Loucy (cell line): ENCODE measurements at regions not wholly inside any gene's neighbourhood (a gene's known extent, or its start where the extent isn't known, plus 50 kb on each side); places are given as distances from the start of the nearest gene placed in this dataset.

Source experiments
- EZH2phosphoT487 ChIP-seq: fragments of 200-600 bp; IDR thresholded peaks from 2 replicates; pipeline ENCODE4 v1.6.1; 2018; ENCODE audit warnings: antibody characterized with exemption, mild to moderate bottlenecking, moderate library complexity, borderline replicate concordance
- TF ChIP-seq, protein P1 (sequence below): fragments of 200-600 bp; sonication (generic); conservative IDR thresholded peaks from 2 replicates; pipeline ENCODE4 v1.5.1; 2014; ENCODE audit warnings: mild to moderate bottlenecking, antibody characterized with exemption, low read length

DNA sequence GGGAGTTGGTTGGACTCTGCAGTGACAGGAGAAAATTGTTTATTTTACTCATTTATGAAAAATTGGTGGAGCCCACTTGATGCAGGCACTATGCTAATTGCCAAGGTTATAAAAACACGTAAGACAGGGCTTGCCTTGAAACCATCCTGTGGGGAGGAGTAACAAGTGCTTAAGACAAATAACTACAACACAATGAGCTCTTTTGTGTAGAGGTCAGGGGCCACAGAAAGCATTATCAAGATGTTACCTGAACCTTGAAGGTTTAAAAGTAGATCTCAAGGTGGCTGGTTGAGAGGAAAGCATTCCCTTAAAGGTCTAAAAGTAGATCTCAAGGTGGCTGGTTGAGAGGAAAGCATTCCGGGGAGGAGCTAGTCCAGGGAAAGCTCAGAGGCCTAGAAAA lies 381.8 kb upstream of the POU3F3 start:
- TF ChIP-seq, protein P1, sequence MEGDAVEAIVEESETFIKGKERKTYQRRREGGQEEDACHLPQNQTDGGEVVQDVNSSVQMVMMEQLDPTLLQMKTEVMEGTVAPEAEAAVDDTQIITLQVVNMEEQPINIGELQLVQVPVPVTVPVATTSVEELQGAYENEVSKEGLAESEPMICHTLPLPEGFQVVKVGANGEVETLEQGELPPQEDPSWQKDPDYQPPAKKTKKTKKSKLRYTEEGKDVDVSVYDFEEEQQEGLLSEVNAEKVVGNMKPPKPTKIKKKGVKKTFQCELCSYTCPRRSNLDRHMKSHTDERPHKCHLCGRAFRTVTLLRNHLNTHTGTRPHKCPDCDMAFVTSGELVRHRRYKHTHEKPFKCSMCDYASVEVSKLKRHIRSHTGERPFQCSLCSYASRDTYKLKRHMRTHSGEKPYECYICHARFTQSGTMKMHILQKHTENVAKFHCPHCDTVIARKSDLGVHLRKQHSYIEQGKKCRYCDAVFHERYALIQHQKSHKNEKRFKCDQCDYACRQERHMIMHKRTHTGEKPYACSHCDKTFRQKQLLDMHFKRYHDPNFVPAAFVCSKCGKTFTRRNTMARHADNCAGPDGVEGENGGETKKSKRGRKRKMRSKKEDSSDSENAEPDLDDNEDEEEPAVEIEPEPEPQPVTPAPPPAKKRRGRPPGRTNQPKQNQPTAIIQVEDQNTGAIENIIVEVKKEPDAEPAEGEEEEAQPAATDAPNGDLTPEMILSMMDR, result no peak
- no peak for TF ChIP-seq EZH2phosphoT487
